Breast epithelium (tissue), 3 donors: ENCODE measurements at regions not wholly inside any gene's neighbourhood (a gene's known extent, or its start where the extent isn't known, plus 50 kb on each side); places are given as distances from the start of the nearest gene placed in this dataset.

ENCODE experiments used
- CTCF ChIP-seq, 3 donors: fragments of 450-650 bp; IDR thresholded peaks; one replicate each; pipeline ENCODE4 v1.5.1; 2016 to 2017; ENCODE audit warnings: antibody characterized with exemption in 3 of 3, mild to moderate bottlenecking in 3 of 3, moderate library complexity in 3 of 3
- POLR2A ChIP-seq: fragments of 450-650 bp; IDR thresholded peaks from one replicate; pipeline ENCODE4 v1.6.1; 2016; ENCODE audit warnings: antibody characterized with exemption, mild to moderate bottlenecking, moderate library complexity
- POLR2AphosphoS5 ChIP-seq, 3 donors: sonication (generic); formaldehyde crosslinking; IDR thresholded peaks; one replicate each; pipeline ENCODE4 v1.6.1; 2017; ENCODE audit warnings: antibody characterized with exemption in 3 of 3

GRCh38 chr20:48350313-48350988, 477.3 kb downstream of the PREX1 start:
- no peak for TF ChIP-seq CTCF (IDR thresholded peaks at IDR 0.05)
- TF ChIP-seq POLR2A: no peak
- TF ChIP-seq POLR2AphosphoS5 (IDR thresholded peaks at IDR 0.05): no peak
